ENCODE measurements at regions not wholly inside any gene's neighbourhood (a gene's known extent, or its start where the extent isn't known, plus 50 kb on each side); places are given as distances from the start of the nearest gene placed in this dataset.

DNA sequence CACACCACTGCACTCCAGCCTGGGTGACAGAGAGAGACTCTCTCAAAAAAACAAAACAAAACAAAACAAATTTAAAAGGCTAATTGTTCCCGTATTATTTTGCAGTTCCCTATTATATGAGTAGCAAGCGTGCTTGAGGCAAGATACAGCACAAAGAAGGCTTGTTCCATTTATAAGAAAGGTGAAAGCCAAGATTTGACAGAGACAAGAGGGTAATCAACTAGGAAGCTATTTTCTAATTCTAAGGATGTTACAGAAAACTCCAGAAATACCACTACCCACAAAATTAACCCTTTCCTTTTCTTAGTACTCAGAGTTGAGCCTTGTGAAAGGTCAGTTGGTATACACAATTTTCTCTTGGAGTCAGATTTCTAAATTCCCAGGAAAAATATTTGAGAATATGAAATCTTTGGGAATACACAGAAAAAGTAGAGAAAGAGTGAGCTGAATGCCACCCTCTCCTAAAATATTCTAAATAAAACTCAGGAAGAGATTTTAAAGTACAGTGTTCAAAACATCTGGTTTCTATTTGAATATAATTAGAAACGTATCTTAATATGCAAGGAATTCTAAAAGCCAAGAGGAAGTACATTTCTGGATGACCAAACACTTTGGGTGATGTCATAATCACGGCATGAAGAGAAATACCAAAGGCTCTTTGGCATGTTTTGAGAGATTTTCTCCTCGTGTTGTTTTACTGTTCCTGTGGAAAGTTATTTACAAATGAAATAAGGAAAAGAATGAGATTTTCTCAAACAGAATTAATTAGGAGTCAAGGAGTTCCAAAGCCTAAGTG, 63.0 kb upstream of the FLT1 start:
- 39 to 50% methylated on average over 5 of the region's 5 CpGs for WGBS, 2 donors
- DNase-seq, result no peak
- ATAC-seq, result peak in 1 of 8 donors; percentile 19
- Histone ChIP-seq H3K27ac (peak overlapping the region in 5 of 10 donors; percentile 3 to 63 (median 40)), H3K36me3 (no peaks in the 10 kb centered on the region), H3K27me3 (no peaks in the 10 kb centered on the region), H3K4me1 (peaks cover 0 to 21% (median 5%) of the 10 kb centered on the region in 9 donors), H3K4me3 (no peak overlapping the region), H3K9me3 (no peaks in the 10 kb centered on the region)
- TF ChIP-seq, protein P1, sequence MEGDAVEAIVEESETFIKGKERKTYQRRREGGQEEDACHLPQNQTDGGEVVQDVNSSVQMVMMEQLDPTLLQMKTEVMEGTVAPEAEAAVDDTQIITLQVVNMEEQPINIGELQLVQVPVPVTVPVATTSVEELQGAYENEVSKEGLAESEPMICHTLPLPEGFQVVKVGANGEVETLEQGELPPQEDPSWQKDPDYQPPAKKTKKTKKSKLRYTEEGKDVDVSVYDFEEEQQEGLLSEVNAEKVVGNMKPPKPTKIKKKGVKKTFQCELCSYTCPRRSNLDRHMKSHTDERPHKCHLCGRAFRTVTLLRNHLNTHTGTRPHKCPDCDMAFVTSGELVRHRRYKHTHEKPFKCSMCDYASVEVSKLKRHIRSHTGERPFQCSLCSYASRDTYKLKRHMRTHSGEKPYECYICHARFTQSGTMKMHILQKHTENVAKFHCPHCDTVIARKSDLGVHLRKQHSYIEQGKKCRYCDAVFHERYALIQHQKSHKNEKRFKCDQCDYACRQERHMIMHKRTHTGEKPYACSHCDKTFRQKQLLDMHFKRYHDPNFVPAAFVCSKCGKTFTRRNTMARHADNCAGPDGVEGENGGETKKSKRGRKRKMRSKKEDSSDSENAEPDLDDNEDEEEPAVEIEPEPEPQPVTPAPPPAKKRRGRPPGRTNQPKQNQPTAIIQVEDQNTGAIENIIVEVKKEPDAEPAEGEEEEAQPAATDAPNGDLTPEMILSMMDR (IDR thresholded peaks at IDR 0.05), result no peak
- intact Hi-C loops (cut with DNase I), result no loop called here

DNA sequence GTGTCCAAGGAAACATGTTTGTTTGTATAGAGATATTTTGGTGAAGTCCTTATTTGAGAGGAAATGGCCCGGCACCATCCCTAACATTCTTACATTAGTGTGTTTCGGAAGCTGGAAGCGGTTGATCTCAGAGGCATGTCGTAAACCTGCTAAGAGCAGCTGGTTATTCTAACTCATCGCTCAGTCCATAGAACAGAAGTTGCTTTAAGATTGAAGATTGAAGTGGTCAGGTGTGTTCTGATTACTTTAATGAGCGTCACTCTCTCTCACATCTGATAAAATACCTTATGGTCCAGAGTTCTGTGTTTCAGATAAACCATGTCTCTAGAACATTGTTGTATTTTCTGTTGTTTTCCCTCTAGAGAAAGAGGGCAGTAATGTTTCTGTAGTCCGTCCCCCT, 60.2 kb upstream of the FLT1 start:
- Histone ChIP-seq H3K36me3 (no peaks in the 10 kb centered on the region), H3K27ac (no peak overlapping the region), H3K9me3 (no peaks in the 10 kb centered on the region), H3K4me3 (no peak overlapping the region), H3K27me3 (no peaks in the 10 kb centered on the region), H3K4me1 (peaks cover 0 to 21% (median 5%) of the 10 kb centered on the region in 9 donors)
- intact Hi-C loops (cut with DNase I), result no loop called here
- TF ChIP-seq, protein P1 (IDR thresholded peaks at IDR 0.05), result no peak
- DNase-seq, result no peak
- no peak for ATAC-seq
- 85 to 90% methylated on average over 7 of the region's 7 CpGs for WGBS, 2 donors

DNA sequence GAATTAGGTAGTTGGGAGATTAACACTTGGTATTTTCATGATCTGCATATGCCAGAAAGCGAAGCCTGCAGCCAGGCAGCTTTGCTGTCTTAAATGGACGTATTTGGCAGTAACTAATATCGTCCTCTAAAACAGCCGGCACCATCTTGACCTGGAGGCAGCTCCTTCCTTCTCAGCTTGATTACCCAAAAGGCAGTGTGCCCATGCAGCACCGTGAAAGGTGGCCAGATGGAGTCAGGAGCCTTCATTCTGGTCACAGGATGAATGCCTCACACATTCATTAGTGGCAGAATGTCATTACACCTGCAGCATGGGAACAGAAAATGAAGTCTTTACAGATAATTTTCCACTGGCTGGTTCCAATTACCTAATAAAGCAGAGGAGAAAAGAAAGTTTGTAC, 59.0 kb upstream of the FLT1 start:
- intact Hi-C loops (cut with DNase I), result loop anchor here in 1 of 10 donors (5.0 kb wide), 1 partner anchor 43 kb away; no protein-coding TSS in a partner anchor
- Histone ChIP-seq H3K9me3 (no peaks in the 10 kb centered on the region), H3K4me1 (peaks cover 0 to 17% (median 5%) of the 10 kb centered on the region in 9 donors), H3K27ac (no peak overlapping the region), H3K27me3 (no peaks in the 10 kb centered on the region), H3K36me3 (no peaks in the 10 kb centered on the region), H3K4me3 (no peak overlapping the region)
- no peak for DNase-seq
- TF ChIP-seq, protein P1 (IDR thresholded peaks at IDR 0.05), result no peak
- ATAC-seq, result no peak
- 81 to 82% methylated on average over 5 of the region's 5 CpGs for WGBS, 2 donors

DNA sequence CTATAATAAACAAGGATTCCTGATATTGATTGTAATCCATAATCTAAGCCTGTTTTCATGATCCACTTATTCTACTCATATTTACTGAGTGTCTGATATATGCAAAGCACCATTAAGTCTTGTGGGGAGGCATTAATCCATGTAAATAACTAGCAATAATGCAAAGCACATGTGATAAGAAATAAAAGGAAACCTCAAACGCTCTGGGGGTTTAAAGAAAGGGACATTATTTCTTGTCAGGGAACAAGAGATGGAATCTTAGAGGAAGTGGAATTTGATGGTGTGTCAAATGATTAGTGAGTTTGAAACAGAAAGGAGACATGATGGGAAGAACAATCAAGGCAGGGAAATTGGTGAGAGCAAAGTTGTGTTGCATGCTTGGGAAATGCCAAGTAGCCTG, 57.4 kb upstream of the FLT1 start:
- no peak for DNase-seq
- WGBS, 2 donors, result 59 to 67% methylated on average over 1 of the region's 1 CpG
- TF ChIP-seq, protein P1 (IDR thresholded peaks at IDR 0.05), result no peak
- peaks cover 0 to under 1% (median 0%) of the 10 kb centered on the region in 9 donors for H3K4me1 ChIP-seq
- no peaks in the 10 kb centered on the region for H3K9me3 ChIP-seq
- no peaks in the 10 kb centered on the region for H3K36me3 ChIP-seq
- no peak overlapping the region for H3K27ac ChIP-seq
- no peak for ATAC-seq
- intact Hi-C loops (cut with DNase I), result loop anchor here in 1 of 10 donors (5.0 kb wide), 1 partner anchor 45 kb away; no protein-coding TSS in a partner anchor
- no peak overlapping the region for H3K4me3 ChIP-seq
- H3K27me3 ChIP-seq, result peaks cover 0 to 9% (median 0%) of the 10 kb centered on the region in 7 donors
